ENCODE measurements at regions not wholly inside any gene's neighbourhood (a gene's known extent, or its start where the extent isn't known, plus 50 kb on each side); places are given as distances from the start of the nearest gene placed in this dataset.

- DNase-seq = no peak
These were observed 640.5 kb downstream of the DHX35 start for GRCh38 chr20:39602649-39603048.

DNA sequence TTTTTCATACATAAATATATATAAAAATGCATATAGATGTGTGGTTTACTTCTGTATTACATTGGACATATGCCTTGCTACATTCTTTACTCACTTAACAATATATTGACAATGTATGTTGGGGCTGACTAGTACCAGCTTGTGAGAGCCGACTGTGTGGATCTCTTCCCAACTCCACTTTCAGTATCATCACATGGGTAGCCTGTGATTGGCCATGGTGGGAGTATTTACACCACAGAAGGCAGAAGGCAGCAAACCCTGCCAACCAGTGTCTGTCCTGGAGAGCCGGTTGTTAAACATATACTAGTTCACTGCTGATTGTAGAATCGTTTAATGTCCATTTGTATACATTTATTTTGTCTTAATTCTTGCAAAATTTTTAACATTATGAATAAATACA is 638.7 kb downstream of the DHX35 start:
- no peak for DNase-seq

GRCh38 chr20:39600156-39600555 is 638.0 kb downstream of the DHX35 start:
- DNase-seq = no peak

DNA sequence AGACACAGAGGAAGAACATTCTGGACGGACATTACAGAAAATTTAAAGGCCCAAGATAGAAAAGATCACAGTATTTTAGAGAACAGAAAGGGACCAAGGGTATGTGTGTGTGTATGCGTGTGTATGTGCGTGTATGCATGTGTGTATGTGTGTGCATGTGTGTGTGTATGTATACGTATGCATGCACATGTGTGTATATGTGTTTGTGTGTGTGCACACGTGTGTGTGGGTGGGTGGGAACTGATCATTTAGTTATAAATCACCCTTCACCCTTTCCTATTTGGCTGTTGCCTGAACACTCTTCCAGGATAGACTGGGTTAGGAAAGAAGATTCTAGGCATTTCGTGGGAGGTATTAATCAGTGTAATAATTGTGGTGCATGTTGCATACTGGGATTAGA is 634.4 kb downstream of the DHX35 start:
- no peak for DNase-seq

GRCh38 chr20:39592371-39592770 is 630.2 kb downstream of the DHX35 start:
- no peak for DNase-seq

GRCh38 chr20:39588148-39588757 is 626.1 kb downstream of the DHX35 start:
- DNase-seq = no peak

DNA sequence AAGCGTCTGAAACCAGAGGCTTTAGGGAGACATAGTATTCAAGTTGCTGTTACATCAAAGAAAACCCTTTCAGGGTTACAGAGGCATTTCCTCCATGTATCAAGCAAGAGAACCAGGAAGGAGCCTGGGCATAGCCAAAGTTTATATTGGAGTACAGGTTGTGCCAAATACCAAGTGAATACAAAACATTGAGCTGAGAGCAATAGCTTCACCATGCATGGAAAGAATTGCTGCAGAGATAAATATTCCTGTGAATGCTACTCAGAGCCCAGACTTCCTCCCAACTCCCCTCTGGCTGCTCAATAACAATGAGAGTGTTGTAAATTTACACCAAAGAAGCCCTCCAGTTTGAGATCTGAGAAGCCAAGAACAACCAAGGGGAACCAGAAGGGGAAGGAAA is 618.9 kb downstream of the DHX35 start:
- DNase-seq = no peak

GRCh38 chr20:39576771-39577170 is 614.6 kb downstream of the DHX35 start:
- no peak for DNase-seq

- no peak for DNase-seq
These were observed 611.9 kb downstream of the DHX35 start for GRCh38 chr20:39574061-39574460.

DNA sequence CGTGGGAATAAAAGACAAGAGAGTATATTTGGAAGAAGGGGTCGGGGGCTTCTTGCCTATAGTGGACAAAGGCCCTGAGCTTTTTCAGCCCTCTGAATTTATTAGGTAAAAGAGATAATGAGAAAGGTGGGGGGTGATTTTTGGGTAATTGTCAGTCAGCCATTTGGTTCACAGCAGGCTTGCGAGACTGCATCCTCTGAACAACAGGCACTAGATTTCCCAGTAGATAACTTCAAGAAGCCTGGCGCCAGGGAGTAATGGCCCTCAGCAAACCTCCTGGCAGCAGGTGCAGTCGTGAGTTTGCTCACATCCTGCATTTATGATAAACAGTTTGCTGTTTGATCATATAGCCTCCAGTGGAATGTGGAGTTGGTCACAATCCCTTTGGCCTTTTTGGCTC is 609.0 kb downstream of the DHX35 start:
- no peak for DNase-seq

DNA sequence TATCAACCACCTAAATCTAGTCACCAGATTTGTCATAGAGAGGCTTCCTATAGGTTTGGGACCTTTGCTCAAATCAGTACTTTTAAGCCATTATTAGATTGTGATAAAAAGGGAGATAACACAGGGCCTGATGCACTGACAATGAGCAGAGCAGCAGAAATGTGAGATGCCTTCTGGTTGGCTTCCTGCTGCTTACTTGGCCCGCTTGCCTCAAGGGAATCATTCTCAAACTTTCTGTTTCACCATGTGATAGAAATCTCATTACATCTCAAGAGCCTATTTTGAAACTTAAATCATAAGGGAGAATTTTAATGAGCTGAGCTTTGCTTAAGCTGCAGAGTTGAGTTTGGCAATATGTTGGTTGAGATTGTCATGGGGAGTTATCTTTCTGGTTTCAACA is 606.0 kb downstream of the DHX35 start:
- DNase-seq = no peak

GRCh38 chr20:39563349-39563748 is 601.2 kb downstream of the DHX35 start:
- no peak for DNase-seq

GRCh38 chr20:39554341-39554740 is 592.2 kb downstream of the DHX35 start:
- DNase-seq = no peak

- DNase-seq = no peak
These were observed 591.0 kb downstream of the DHX35 start for GRCh38 chr20:39553120-39553519.

GRCh38 chr20:39549733-39550132 is 587.6 kb downstream of the DHX35 start:
- no peak for DNase-seq

- DNase-seq = no peak
These were observed 585.6 kb downstream of the DHX35 start for GRCh38 chr20:39547546-39548408.

- no peak for DNase-seq
These were observed 579.1 kb downstream of the DHX35 start for GRCh38 chr20:39541136-39541803.

DNA sequence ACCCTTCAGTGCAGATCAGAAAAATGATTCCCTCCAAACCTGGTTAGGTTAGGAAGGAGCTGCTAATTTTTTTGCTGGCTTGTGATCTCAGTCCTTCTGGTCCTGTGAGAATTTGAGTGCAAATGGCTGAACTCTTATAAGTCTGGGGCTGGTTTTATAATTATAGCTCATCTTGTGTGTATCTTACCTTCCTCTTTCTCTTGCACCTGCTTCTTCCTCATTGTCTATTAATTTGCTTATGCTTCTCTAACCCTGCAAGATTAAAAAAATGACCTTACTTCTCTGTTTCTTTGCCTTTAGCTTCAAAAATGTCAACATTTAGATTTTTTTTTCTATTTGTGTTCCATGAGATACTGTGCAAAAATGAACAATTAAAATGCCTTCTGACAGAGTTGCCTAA is 576.2 kb downstream of the DHX35 start:
- no peak for DNase-seq

GRCh38 chr20:39535301-39535700 is 573.2 kb downstream of the DHX35 start:
- no peak for DNase-seq

GRCh38 chr20:39534846-39535245 is 572.7 kb downstream of the DHX35 start:
- DNase-seq = no peak

DNA sequence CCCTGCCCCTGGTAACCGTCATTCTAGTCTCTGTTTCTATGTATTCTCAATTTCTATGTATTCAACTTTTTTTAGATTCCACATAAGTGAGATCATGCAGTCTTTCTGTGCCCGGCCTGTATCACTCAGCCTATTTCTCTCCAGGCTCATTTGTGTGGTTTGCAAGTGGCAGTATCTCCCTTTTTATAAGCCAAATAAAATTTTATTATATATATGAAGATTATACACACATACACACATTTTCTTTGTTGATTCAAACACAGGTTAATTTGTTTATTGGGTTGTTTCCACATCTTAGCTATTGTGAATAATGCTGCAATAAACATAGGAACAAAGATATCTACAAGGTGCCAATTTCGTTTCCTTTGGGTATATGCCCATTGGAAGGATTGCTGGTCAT is 571.7 kb downstream of the DHX35 start:
- no peak for DNase-seq

DNA sequence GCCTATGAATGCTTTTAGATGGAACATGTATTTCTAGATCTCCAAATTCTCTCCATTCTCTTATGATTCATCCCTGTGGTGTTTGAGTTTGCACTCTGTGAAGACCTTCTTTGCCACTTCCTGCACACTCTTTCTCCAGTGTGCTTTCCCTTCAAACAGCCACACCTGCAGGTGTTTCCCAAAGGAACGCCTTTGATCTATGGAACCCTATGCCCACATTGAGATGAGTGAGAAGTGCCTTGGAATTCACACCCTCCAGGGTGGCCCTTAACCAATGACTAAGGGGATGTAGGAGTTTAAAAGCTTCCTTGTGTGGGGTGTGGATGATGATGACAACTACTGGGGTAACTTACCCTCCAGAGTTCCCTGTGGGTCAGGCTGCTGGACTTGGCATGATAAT is 570.1 kb downstream of the DHX35 start:
- DNase-seq = no peak

- no peak for DNase-seq
These were observed 566.3 kb downstream of the DHX35 start for GRCh38 chr20:39528436-39528835.

GRCh38 chr20:39524371-39524911 is 562.3 kb downstream of the DHX35 start:
- DNase-seq = no peak
